ENCODE measurements at regions not wholly inside any gene's neighbourhood (a gene's known extent, or its start where the extent isn't known, plus 50 kb on each side); places are given as distances from the start of the nearest gene placed in this dataset.

DNA sequence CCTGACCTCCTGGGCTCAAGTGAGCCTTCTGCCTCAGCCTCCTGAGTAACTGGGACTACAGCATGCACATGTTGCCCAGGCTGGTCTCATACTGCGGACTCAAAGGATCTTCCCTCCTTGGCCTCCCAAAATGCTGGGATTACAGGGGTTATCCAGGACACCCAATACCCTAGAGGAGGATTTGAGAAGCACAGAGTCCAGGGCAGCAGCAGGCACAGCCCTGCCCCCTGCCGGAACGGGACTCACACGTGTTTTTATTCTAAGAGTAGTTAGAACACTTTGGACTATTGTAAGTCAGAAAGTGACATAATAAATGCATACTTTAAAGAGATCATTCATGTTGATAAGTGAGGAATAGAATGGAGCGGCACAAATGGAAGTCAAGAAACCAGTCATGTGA, 80.2 kb downstream of the C6orf118 start:
- H3K9me3 ChIP-seq (replicated peaks; ENCODE audit: control insufficient read depth, insufficient read depth, low read depth, low read length): no peaks in the 10 kb centered on the region; the same call in 1 of the 2 replicates

DNA sequence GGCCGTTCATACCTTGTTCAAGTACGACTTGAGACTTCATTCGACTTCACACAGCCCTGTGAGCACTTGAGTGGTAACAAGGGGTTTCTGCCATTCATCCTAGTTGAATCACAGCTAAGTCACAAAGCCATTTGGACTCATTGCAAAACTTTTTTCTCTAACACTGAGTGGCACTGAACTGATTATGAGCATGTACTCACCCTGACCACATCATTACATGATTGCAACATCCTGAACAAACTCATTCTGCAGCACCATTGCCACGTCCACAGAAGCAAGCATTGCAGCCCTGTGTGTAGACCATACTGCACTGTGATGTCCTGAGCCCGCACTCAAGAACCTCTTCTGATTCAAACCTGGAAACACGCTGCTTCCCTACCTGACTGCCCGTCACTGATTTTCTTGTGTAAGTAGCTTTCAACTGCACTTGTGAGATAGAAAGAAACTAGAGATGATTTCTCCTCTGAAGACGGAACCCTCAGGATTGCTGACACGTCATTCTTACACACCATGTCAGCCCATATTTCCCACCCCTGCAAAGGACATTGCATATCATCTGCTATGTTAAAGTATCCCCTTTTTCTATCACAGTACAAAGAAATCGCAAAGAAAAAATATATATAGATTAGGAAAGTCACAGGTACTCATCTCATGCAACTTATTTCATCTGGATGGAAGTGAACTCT, 81.6 kb downstream of the C6orf118 start:
- H3K4me3 ChIP-seq: no peak overlapping the region
- no peak overlapping the region for H3K9ac ChIP-seq (ENCODE audit: insufficient read depth in 1 of 2, low read depth in 2 of 2, low read length in 2 of 2)
- no peak overlapping the region for H3K27ac ChIP-seq (ENCODE audit: extremely low read depth, low read depth, low read length)
- FAIRE-seq (no peak), DNase-seq (ENCODE audit: extremely low read depth in 1 of 4, low spot score in 3 of 4) (no peak), ATAC-seq (no peak)
- no peaks in the 10 kb centered on the region for H3K27me3 ChIP-seq (ENCODE audit: control insufficient read depth in 2 of 2, insufficient read depth in 2 of 2, low read length in 2 of 2)
- intact Hi-C loops (cut with micrococcal nuclease): no loop called here
- H3K79me2 ChIP-seq (ENCODE audit: control insufficient read depth, insufficient read depth, low read length): no peaks in the 10 kb centered on the region
- no peak for TF ChIP-seq SIN3A (IDR thresholded peaks at IDR 0.05; ENCODE audit: borderline replicate concordance in 2 of 2, control insufficient read depth in 1 of 2, low read depth in 2 of 2, low read length in 2 of 2)
- no peaks in the 10 kb centered on the region for H3K36me3 ChIP-seq (ENCODE audit: control insufficient read depth, insufficient read depth, low read length)
- POLR2A ChIA-PET: no interaction called here
- in situ Hi-C loops (cut with MboI): no loop called here
- H3K4me2 ChIP-seq (ENCODE audit: insufficient read depth, low read length): no peak overlapping the region
- H3K9me1 ChIP-seq (ENCODE audit: control insufficient read depth, insufficient read depth, low read length): no peaks in the 10 kb centered on the region
- BruUV-seq (replicated peaks): no TSS peak
- H3K4me1 ChIP-seq (replicated peaks in 1 of 2; ENCODE audit: control insufficient read depth in 2 of 2, insufficient read depth in 2 of 2, low read length in 2 of 2): no peaks in the 10 kb centered on the region
- CTCF ChIA-PET (ENCODE audit: low intra/inter-chr PET ratio): no interaction called here
- WGBS (ENCODE audit: insufficient coverage, low coverage, missing lambda C conversion rate): 2% methylated on average over 10 of the region's 10 CpGs
- H2AFZ ChIP-seq (ENCODE audit: low read depth, low read length): no peak overlapping the region
- no peaks in the 10 kb centered on the region; the same call in 1 of the 2 replicates for H3K9me3 ChIP-seq (replicated peaks; ENCODE audit: control insufficient read depth, insufficient read depth, low read depth, low read length)
- no peaks in the 10 kb centered on the region for H4K20me1 ChIP-seq (replicated peaks; ENCODE audit: control insufficient read depth, insufficient read depth, low read length)

More for the DNA sequence above, 80.2 kb downstream of the C6orf118 start:
- Histone ChIP-seq H3K4me1 (replicated peaks in 1 of 2; ENCODE audit: control insufficient read depth in 2 of 2, insufficient read depth in 2 of 2, low read length in 2 of 2) (no peaks in the 10 kb centered on the region), H3K27ac (ENCODE audit: extremely low read depth, low read depth, low read length) (no peak overlapping the region), H3K9ac (ENCODE audit: insufficient read depth in 1 of 2, low read depth in 2 of 2, low read length in 2 of 2) (no peak overlapping the region), H3K79me2 (ENCODE audit: control insufficient read depth, insufficient read depth, low read length) (no peaks in the 10 kb centered on the region), H3K9me1 (ENCODE audit: control insufficient read depth, insufficient read depth, low read length) (no peaks in the 10 kb centered on the region), H3K4me2 (ENCODE audit: insufficient read depth, low read length) (no peak overlapping the region), H3K4me3 (no peak overlapping the region), H4K20me1 (replicated peaks; ENCODE audit: control insufficient read depth, insufficient read depth, low read length) (no peaks in the 10 kb centered on the region), H3K36me3 (ENCODE audit: control insufficient read depth, insufficient read depth, low read length) (no peaks in the 10 kb centered on the region), H3K27me3 (ENCODE audit: control insufficient read depth in 2 of 2, insufficient read depth in 2 of 2, low read length in 2 of 2) (no peaks in the 10 kb centered on the region), H2AFZ (ENCODE audit: low read depth, low read length) (no peak overlapping the region)
- WGBS (ENCODE audit: insufficient coverage, low coverage, missing lambda C conversion rate): 0% methylated on average over 5 of the region's 5 CpGs
- ATAC-seq (no peak), DNase-seq (ENCODE audit: extremely low read depth in 1 of 4, low spot score in 3 of 4) (no peak), FAIRE-seq (no peak)
- TF ChIP-seq CBX8 (IDR thresholded peaks at IDR 0.05; ENCODE audit: borderline replicate concordance, extremely low read depth, low read depth, low read length, poor library complexity, severe bottlenecking) (no peak), KLF16 (IDR thresholded peaks at IDR 0.05) (no peak)
- TF ChIP-seq, protein P1, sequence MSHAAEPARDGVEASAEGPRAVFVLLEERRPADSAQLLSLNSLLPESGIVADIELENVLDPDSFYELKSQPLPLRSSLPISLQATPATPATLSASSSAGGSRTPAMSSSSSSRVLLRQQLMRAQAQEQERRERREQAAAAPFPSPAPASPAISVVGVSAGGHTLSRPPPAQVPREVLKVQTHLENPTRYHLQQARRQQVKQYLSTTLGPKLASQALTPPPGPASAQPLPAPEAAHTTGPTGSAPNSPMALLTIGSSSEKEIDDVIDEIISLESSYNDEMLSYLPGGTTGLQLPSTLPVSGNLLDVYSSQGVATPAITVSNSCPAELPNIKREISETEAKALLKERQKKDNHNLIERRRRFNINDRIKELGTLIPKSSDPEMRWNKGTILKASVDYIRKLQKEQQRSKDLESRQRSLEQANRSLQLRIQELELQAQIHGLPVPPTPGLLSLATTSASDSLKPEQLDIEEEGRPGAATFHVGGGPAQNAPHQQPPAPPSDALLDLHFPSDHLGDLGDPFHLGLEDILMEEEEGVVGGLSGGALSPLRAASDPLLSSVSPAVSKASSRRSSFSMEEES (CRISPR knock-in tag; IDR thresholded peaks at IDR 0.05): peak; percentile 52; the same call in 1 of the 2 replicates
- CTCF ChIA-PET (ENCODE audit: low intra/inter-chr PET ratio): no interaction called here
- POLR2A ChIA-PET: no interaction called here
- in situ Hi-C loops (cut with MboI): no loop called here
- no TSS peak for BruUV-seq (replicated peaks)
- intact Hi-C loops (cut with micrococcal nuclease): no loop called here

Data from K562 (cell line).